NK-92 treated with Interleukin-12 subunit alpha and Interleukin-12 subunit beta, amount 100 ng/mL, for 24 hours (cell line): ENCODE measurements at regions not wholly inside any gene's neighbourhood (a gene's known extent, or its start where the extent isn't known, plus 50 kb on each side); places are given as distances from the start of the nearest gene placed in this dataset.
"Not testable (repeated sequence)": the region's sequence is repeated elsewhere in the genome, so short reads cannot be mapped to it uniquely, and the experiment has no call there.

ENCODE experiments used
- DNase-seq: peaks from one replicate; lab custom pipeline; 2025; lab: John Stamatoyannopoulos, UW

GRCh38 chr12:131389054-131390013, 321.6 kb upstream of the SFSWAP start:
- no peak for DNase-seq

- no peak for DNase-seq
These were observed 320.2 kb upstream of the SFSWAP start for GRCh38 chr12:131390412-131391334.

- no peak for DNase-seq
These were observed 319.5 kb upstream of the SFSWAP start for GRCh38 chr12:131391399-131391798.

GRCh38 chr12:131394752-131395151, 316.1 kb upstream of the SFSWAP start:
- DNase-seq = not testable (repeated sequence)

GRCh38 chr12:131395209-131395684, 315.6 kb upstream of the SFSWAP start:
- not testable (repeated sequence) for DNase-seq

- DNase-seq = no peak
These were observed 314.8 kb upstream of the SFSWAP start for GRCh38 chr12:131395971-131396573.

GRCh38 chr12:131397493-131398181, 313.3 kb upstream of the SFSWAP start:
- no peak for DNase-seq

GRCh38 chr12:131399000-131399399, 311.9 kb upstream of the SFSWAP start:
- DNase-seq = no peak

GRCh38 chr12:131400668-131401294, 310.1 kb upstream of the SFSWAP start:
- not testable (repeated sequence) for DNase-seq

- DNase-seq = not testable (repeated sequence)
These were observed 308.8 kb upstream of the SFSWAP start for GRCh38 chr12:131401907-131402633.

GRCh38 chr12:131402781-131403396, 308.0 kb upstream of the SFSWAP start:
- DNase-seq = no peak

GRCh38 chr12:131403676-131404075, 307.2 kb upstream of the SFSWAP start:
- no peak for DNase-seq

GRCh38 chr12:131404705-131405104, 306.2 kb upstream of the SFSWAP start:
- no peak for DNase-seq

GRCh38 chr12:131407221-131408035, 303.5 kb upstream of the SFSWAP start:
- DNase-seq = no peak

- no peak for DNase-seq
These were observed 302.9 kb upstream of the SFSWAP start for GRCh38 chr12:131408036-131408365.

GRCh38 chr12:131408484-131408883, 302.4 kb upstream of the SFSWAP start:
- no peak for DNase-seq

- DNase-seq = no peak
These were observed 301.7 kb upstream of the SFSWAP start for GRCh38 chr12:131409211-131409610.

- DNase-seq = not testable (repeated sequence)
These were observed 299.1 kb upstream of the SFSWAP start for GRCh38 chr12:131411827-131412226.

GRCh38 chr12:131413006-131413405, 297.9 kb upstream of the SFSWAP start:
- no peak for DNase-seq
